ENCODE measurements at regions not wholly inside any gene's neighbourhood (a gene's known extent, or its start where the extent isn't known, plus 50 kb on each side); places are given as distances from the start of the nearest gene placed in this dataset.

DNA sequence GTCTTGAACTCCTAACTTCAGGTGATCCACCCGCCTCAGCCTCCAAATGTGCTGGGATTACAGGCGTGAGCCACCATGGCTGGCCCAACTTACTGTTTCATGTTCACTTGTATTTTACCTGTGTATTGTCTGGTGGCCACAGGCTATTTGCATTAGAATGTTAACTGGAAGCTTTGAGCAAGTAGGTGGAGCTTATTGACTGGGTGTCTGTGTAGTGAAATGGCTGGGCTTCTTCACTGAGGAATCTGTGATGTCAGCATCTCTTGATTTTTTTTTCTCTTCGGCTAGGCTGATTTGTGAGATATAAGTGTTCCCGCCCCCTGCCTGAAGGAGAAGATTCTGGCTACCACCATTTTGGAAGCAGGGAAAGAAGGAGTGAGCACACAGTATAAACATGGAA is 237.8 kb upstream of the PEX5L start:
- Mint-ChIP-seq H3K4me1 (peaks cover 19% of the 10 kb centered on the region), H3K27ac (no peak overlapping the region), H3K9me3 (ENCODE audit: insufficient read depth) (no peaks in the 10 kb centered on the region), H3K27me3 (no peaks in the 10 kb centered on the region), H3K4me3 (no peak overlapping the region)
- Histone ChIP-seq H4K20me1 (ENCODE audit: control insufficient read depth, insufficient read depth, low read length, poor library complexity, severe bottlenecking) (no peaks in the 10 kb centered on the region), H3K9me3 (ENCODE audit: control extremely low read depth in 1 of 3, control insufficient read depth in 2 of 3, insufficient read depth in 1 of 3, low read length in 2 of 3) (peaks cover 0 to 2% (median 0%) of the 10 kb centered on the region in 3 donors), H3K27me3 (replicated peaks in 1 of 4; ENCODE audit: control extremely low read depth in 1 of 4, control insufficient read depth in 3 of 4, insufficient read depth in 4 of 4, low read length in 3 of 4) (no peaks in the 10 kb centered on the region), H3K9ac (ENCODE audit: low read length) (no peak overlapping the region), H3K27ac (ENCODE audit: low read length in 2 of 2) (no peak overlapping the region), H3K4me2 (replicated peaks; ENCODE audit: low read depth, low read length, poor library complexity, severe bottlenecking) (no peak overlapping the region), H3K36me3 (replicated peaks in 1 of 2; ENCODE audit: control extremely low read depth in 1 of 2, control insufficient read depth in 1 of 2, extremely low read depth in 1 of 2, insufficient read depth in 2 of 2, low read length in 1 of 2) (no peaks in the 10 kb centered on the region), H3K4me3 (ENCODE audit: control extremely low read depth in 1 of 5, extremely low read depth in 1 of 5, insufficient read depth in 1 of 5, low read depth in 2 of 5, low read length in 4 of 5) (no peak overlapping the region), H3K4me1 (ENCODE audit: control insufficient read depth in 2 of 2, insufficient read depth in 2 of 2, low read length in 2 of 2) (peaks cover 13 to 16% of the 10 kb centered on the region in 2 donors), H3K79me2 (ENCODE audit: control insufficient read depth, insufficient read depth, low read length) (no peaks in the 10 kb centered on the region), H2AFZ (ENCODE audit: insufficient read depth, low read depth, low read length, poor library complexity, severe bottlenecking) (no peak overlapping the region)
- WGBS (ENCODE audit: insufficient coverage): 100% methylated on average over 4 of the region's 4 CpGs
- ChIA-PET POLR2A (no interaction called here), CTCF (no interaction called here)
- ATAC-seq (ENCODE audit: low read depth): no peak
- intact Hi-C loops (cut with micrococcal nuclease): no loop called here
- TF ChIP-seq EZH2 (IDR thresholded peaks at IDR 0.05; ENCODE audit: borderline replicate concordance, insufficient read depth, low read depth, low read length, poor library complexity, severe bottlenecking): no peak
- TF ChIP-seq, protein P1, sequence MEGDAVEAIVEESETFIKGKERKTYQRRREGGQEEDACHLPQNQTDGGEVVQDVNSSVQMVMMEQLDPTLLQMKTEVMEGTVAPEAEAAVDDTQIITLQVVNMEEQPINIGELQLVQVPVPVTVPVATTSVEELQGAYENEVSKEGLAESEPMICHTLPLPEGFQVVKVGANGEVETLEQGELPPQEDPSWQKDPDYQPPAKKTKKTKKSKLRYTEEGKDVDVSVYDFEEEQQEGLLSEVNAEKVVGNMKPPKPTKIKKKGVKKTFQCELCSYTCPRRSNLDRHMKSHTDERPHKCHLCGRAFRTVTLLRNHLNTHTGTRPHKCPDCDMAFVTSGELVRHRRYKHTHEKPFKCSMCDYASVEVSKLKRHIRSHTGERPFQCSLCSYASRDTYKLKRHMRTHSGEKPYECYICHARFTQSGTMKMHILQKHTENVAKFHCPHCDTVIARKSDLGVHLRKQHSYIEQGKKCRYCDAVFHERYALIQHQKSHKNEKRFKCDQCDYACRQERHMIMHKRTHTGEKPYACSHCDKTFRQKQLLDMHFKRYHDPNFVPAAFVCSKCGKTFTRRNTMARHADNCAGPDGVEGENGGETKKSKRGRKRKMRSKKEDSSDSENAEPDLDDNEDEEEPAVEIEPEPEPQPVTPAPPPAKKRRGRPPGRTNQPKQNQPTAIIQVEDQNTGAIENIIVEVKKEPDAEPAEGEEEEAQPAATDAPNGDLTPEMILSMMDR (IDR thresholded peaks at IDR 0.05): no peak
- no peak for DNase-seq

DNA sequence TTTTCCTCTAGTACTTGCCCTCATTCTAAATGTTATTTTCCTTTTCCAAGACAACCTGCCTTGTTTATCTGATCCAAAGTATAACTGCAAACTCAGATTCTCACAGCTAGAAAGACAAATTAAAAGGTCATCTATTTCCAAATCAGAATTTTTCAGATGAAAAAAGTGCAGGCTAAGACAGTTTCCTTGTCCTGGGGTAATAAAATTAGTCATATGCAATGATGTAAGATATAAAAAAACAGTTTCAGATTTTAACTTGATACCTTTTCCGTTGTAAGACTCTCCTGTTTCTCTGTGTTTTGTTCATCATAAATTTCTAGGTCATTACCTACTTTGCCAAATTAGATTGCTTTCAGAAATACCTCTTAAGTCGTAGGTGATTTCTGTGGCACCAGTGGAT is 238.4 kb upstream of the PEX5L start:
- no peak for ATAC-seq (ENCODE audit: low read depth)
- POLR2A ChIA-PET: no interaction called here
- Histone ChIP-seq H2AFZ (ENCODE audit: insufficient read depth, low read depth, low read length, poor library complexity, severe bottlenecking) (no peak overlapping the region), H3K4me1 (ENCODE audit: control insufficient read depth in 2 of 2, insufficient read depth in 2 of 2, low read length in 2 of 2) (peaks cover 13 to 16% of the 10 kb centered on the region in 2 donors), H3K9ac (ENCODE audit: low read length) (no peak overlapping the region), H3K4me3 (ENCODE audit: control extremely low read depth in 1 of 5, extremely low read depth in 1 of 5, insufficient read depth in 1 of 5, low read depth in 2 of 5, low read length in 4 of 5) (no peak overlapping the region), H3K79me2 (ENCODE audit: control insufficient read depth, insufficient read depth, low read length) (no peaks in the 10 kb centered on the region), H3K4me2 (replicated peaks; ENCODE audit: low read depth, low read length, poor library complexity, severe bottlenecking) (no peak overlapping the region), H3K36me3 (replicated peaks in 1 of 2; ENCODE audit: control extremely low read depth in 1 of 2, control insufficient read depth in 1 of 2, extremely low read depth in 1 of 2, insufficient read depth in 2 of 2, low read length in 1 of 2) (no peaks in the 10 kb centered on the region), H3K9me3 (ENCODE audit: control extremely low read depth in 1 of 3, control insufficient read depth in 2 of 3, insufficient read depth in 1 of 3, low read length in 2 of 3) (no peaks in the 10 kb centered on the region), H3K27ac (ENCODE audit: low read length in 2 of 2) (no peak overlapping the region), H3K27me3 (replicated peaks in 1 of 4; ENCODE audit: control extremely low read depth in 1 of 4, control insufficient read depth in 3 of 4, insufficient read depth in 4 of 4, low read length in 3 of 4) (no peaks in the 10 kb centered on the region), H4K20me1 (ENCODE audit: control insufficient read depth, insufficient read depth, low read length, poor library complexity, severe bottlenecking) (no peaks in the 10 kb centered on the region)
- CTCF ChIA-PET: no interaction called here
- Mint-ChIP-seq H3K9me3 (ENCODE audit: insufficient read depth) (no peaks in the 10 kb centered on the region), H3K4me3 (no peak overlapping the region), H3K4me1 (peaks cover 19% of the 10 kb centered on the region), H3K27me3 (no peaks in the 10 kb centered on the region), H3K27ac (no peak overlapping the region)
- no CpG with 5 or more reads among the region's 2 CpGs for WGBS (ENCODE audit: insufficient coverage)
- TF ChIP-seq EZH2 (IDR thresholded peaks at IDR 0.05; ENCODE audit: borderline replicate concordance, insufficient read depth, low read depth, low read length, poor library complexity, severe bottlenecking): no peak
- TF ChIP-seq, protein P1 (IDR thresholded peaks at IDR 0.05): no peak
- DNase-seq: no peak
- intact Hi-C loops (cut with micrococcal nuclease): no loop called here
